Neural cell (in vitro differentiated cells): ENCODE measurements at regions not wholly inside any gene's neighbourhood (a gene's known extent, or its start where the extent isn't known, plus 50 kb on each side); places are given as distances from the start of the nearest gene placed in this dataset.

ENCODE experiments used
- CTCF ChIP-seq: fragments of 450-650 bp; IDR thresholded peaks from 2 replicates; pipeline ENCODE4 v1.5.1; 2014; ENCODE audit warnings: antibody characterized with exemption, mild to moderate bottlenecking, moderate library complexity; ENCODE audit not compliant: poor library complexity, severe bottlenecking
- EP300 ChIP-seq: fragments of 450-650 bp; conservative IDR thresholded peaks from 2 replicates; pipeline ENCODE4 v1.6.1; 2014; ENCODE audit warnings: antibody characterized with exemption, mild to moderate bottlenecking, moderate library complexity; ENCODE audit not compliant: poor library complexity, severe bottlenecking
- POLR2AphosphoS5 ChIP-seq: IDR thresholded peaks from 2 replicates; pipeline ENCODE4 v1.6.1; 2012
- RAD21 ChIP-seq: fragments of 450-650 bp; conservative IDR thresholded peaks from 2 replicates; pipeline ENCODE4 v1.6.1; 2014; ENCODE audit warnings: antibody characterized with exemption, mild to moderate bottlenecking, moderate library complexity
- SMC3 ChIP-seq: fragments of 450-650 bp; conservative IDR thresholded peaks from 2 replicates; pipeline ENCODE4 v1.6.1; 2014; ENCODE audit warnings: antibody characterized with exemption, mild to moderate bottlenecking, moderate library complexity; ENCODE audit not compliant: poor library complexity

DNA sequence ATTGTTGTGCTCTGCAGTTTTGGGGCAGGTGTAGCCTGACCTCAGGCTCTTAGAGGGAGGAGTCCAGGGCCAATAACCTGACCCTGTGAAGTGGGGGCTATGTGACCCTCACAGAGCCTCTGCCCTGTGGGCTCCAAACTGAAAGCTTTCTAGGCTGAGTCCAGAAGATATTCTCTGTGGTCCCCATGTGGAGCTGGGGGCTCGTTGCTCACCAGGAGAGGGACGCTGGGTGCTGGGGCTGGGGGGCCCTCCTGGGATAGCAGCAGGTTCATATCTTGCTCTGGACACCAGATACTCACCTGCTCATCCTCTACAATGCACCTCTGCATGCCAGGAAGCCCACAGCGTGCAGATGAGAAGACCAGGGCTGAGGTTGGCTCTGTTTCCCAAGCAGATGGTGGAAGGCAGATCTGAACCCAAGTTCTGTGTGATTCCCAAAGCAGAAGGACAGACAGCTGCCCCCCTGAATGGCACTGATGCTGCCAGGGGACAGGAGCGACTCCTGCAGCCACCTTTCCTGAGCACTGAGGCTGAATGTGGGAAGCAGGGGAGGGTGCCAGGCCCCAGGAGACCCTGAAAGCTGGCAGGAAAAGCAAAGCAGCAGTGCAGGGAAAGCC is 1022.0 kb downstream of the TBC1D22A start:
- no peak for TF ChIP-seq CTCF
- no peak for TF ChIP-seq POLR2AphosphoS5
- no peak for TF ChIP-seq RAD21
- TF ChIP-seq SMC3: no peak
- TF ChIP-seq EP300: no peak
